Activated T-cell treated with anti-CD3 and anti-CD28 coated beads, Interleukin-2, amount 50 U/mL, for 24 hours (primary cell): ENCODE measurements at regions not wholly inside any gene's neighbourhood (a gene's known extent, or its start where the extent isn't known, plus 50 kb on each side); places are given as distances from the start of the nearest gene placed in this dataset.

Experiments used
- DNase-seq: peaks from one replicate; pipeline ENCODE4 v3.0.0-alpha.2; 2020
- H3K27ac Mint-ChIP-seq: 2 replicates; pipeline ENCODE4 v1.8.0; 2020; ENCODE audit warnings: mild to moderate bottlenecking, mixed read lengths
- H3K27me3 Mint-ChIP-seq: 2 replicates; pipeline ENCODE4 v1.8.0; 2020; ENCODE audit warnings: mixed read lengths
- H3K36me3 Mint-ChIP-seq: 2 replicates; pipeline ENCODE4 v1.8.0; 2020; ENCODE audit warnings: low read depth, mixed read lengths
- H3K4me1 Mint-ChIP-seq: 2 replicates; pipeline ENCODE4 v1.8.0; 2020; ENCODE audit warnings: low read depth, mixed read lengths
- H3K4me3 Mint-ChIP-seq: 2 replicates; pipeline ENCODE4 v1.8.0; 2020; ENCODE audit warnings: mild to moderate bottlenecking, moderate library complexity, mixed read lengths
- H3K9me3 Mint-ChIP-seq: 2 replicates; pipeline ENCODE4 v1.8.0; 2020; ENCODE audit warnings: mixed read lengths

- H3K27me3 Mint-ChIP-seq: peaks cover 14% of the 10 kb centered on the region
- no peaks in the 10 kb centered on the region for H3K36me3 Mint-ChIP-seq
- H3K4me3 Mint-ChIP-seq: no peak overlapping the region
- DNase-seq: no peak
- no peak overlapping the region for H3K27ac Mint-ChIP-seq
- H3K4me1 Mint-ChIP-seq: no peaks in the 10 kb centered on the region
- no peaks in the 10 kb centered on the region for H3K9me3 Mint-ChIP-seq
These were observed 505.5 kb downstream of the GALR1 start for GRCh38 chr18:77755187-77755586.

GRCh38 chr18:77761332-77761731 lies 511.7 kb downstream of the GALR1 start:
- no peak for DNase-seq
- Mint-ChIP-seq H3K4me1 (peaks cover 1% of the 10 kb centered on the region), H3K36me3 (no peaks in the 10 kb centered on the region), H3K4me3 (no peak overlapping the region), H3K27ac (no peak overlapping the region), H3K27me3 (peaks cover 20% of the 10 kb centered on the region), H3K9me3 (no peaks in the 10 kb centered on the region)

- DNase-seq: no peak
- Mint-ChIP-seq H3K27me3 (peaks cover 25% of the 10 kb centered on the region), H3K4me3 (no peak overlapping the region), H3K36me3 (no peaks in the 10 kb centered on the region), H3K27ac (no peak overlapping the region), H3K9me3 (no peaks in the 10 kb centered on the region), H3K4me1 (peaks cover 1% of the 10 kb centered on the region)
These were observed 512.4 kb downstream of the GALR1 start for GRCh38 chr18:77762014-77762413.

- Mint-ChIP-seq H3K9me3 (no peaks in the 10 kb centered on the region), H3K4me3 (no peak overlapping the region), H3K36me3 (no peaks in the 10 kb centered on the region), H3K4me1 (peaks cover 1% of the 10 kb centered on the region), H3K27ac (no peak overlapping the region), H3K27me3 (peaks cover 25% of the 10 kb centered on the region)
- no peak for DNase-seq
These were observed 513.0 kb downstream of the GALR1 start for GRCh38 chr18:77762642-77763041.

- H3K4me1 Mint-ChIP-seq: peaks cover 1% of the 10 kb centered on the region
- DNase-seq: no peak
- no peaks in the 10 kb centered on the region for H3K36me3 Mint-ChIP-seq
- H3K27me3 Mint-ChIP-seq: peaks cover 25% of the 10 kb centered on the region
- no peak overlapping the region for H3K4me3 Mint-ChIP-seq
- H3K9me3 Mint-ChIP-seq: no peaks in the 10 kb centered on the region
- no peak overlapping the region for H3K27ac Mint-ChIP-seq
These were observed 514.0 kb downstream of the GALR1 start for GRCh38 chr18:77763530-77764145.

GRCh38 chr18:77765468-77765867 lies 515.8 kb downstream of the GALR1 start:
- Mint-ChIP-seq H3K27ac (no peak overlapping the region), H3K9me3 (no peaks in the 10 kb centered on the region), H3K4me1 (peaks cover 1% of the 10 kb centered on the region), H3K27me3 (peaks cover 25% of the 10 kb centered on the region), H3K36me3 (no peaks in the 10 kb centered on the region), H3K4me3 (no peak overlapping the region)
- no peak for DNase-seq

GRCh38 chr18:77766421-77766820 lies 516.8 kb downstream of the GALR1 start:
- DNase-seq: no peak
- no peaks in the 10 kb centered on the region for H3K36me3 Mint-ChIP-seq
- peaks cover 1% of the 10 kb centered on the region for H3K4me1 Mint-ChIP-seq
- H3K9me3 Mint-ChIP-seq: no peaks in the 10 kb centered on the region
- no peak overlapping the region for H3K4me3 Mint-ChIP-seq
- peaks cover 19% of the 10 kb centered on the region for H3K27me3 Mint-ChIP-seq
- H3K27ac Mint-ChIP-seq: no peak overlapping the region

- Mint-ChIP-seq H3K4me3 (no peak overlapping the region), H3K27me3 (peaks cover 6% of the 10 kb centered on the region), H3K4me1 (no peaks in the 10 kb centered on the region), H3K27ac (no peak overlapping the region), H3K9me3 (no peaks in the 10 kb centered on the region), H3K36me3 (no peaks in the 10 kb centered on the region)
- DNase-seq: no peak
These were observed 522.5 kb downstream of the GALR1 start for GRCh38 chr18:77772177-77772576.

GRCh38 chr18:77776104-77776503 lies 526.5 kb downstream of the GALR1 start:
- DNase-seq: no peak
- Mint-ChIP-seq H3K36me3 (no peaks in the 10 kb centered on the region), H3K4me3 (no peak overlapping the region), H3K4me1 (no peaks in the 10 kb centered on the region), H3K27ac (no peak overlapping the region), H3K9me3 (no peaks in the 10 kb centered on the region), H3K27me3 (peaks cover 6% of the 10 kb centered on the region)

GRCh38 chr18:77777163-77777562 lies 527.5 kb downstream of the GALR1 start:
- H3K36me3 Mint-ChIP-seq: no peaks in the 10 kb centered on the region
- no peaks in the 10 kb centered on the region for H3K9me3 Mint-ChIP-seq
- no peaks in the 10 kb centered on the region for H3K27me3 Mint-ChIP-seq
- no peak for DNase-seq
- no peaks in the 10 kb centered on the region for H3K4me1 Mint-ChIP-seq
- H3K27ac Mint-ChIP-seq: no peak overlapping the region
- H3K4me3 Mint-ChIP-seq: no peak overlapping the region

- no peaks in the 10 kb centered on the region for H3K9me3 Mint-ChIP-seq
- DNase-seq: no peak
- no peaks in the 10 kb centered on the region for H3K4me1 Mint-ChIP-seq
- H3K27ac Mint-ChIP-seq: no peak overlapping the region
- H3K27me3 Mint-ChIP-seq: peaks cover 6% of the 10 kb centered on the region
- no peaks in the 10 kb centered on the region for H3K36me3 Mint-ChIP-seq
- no peak overlapping the region for H3K4me3 Mint-ChIP-seq
These were observed 535.2 kb downstream of the GALR1 start for GRCh38 chr18:77784759-77785379.

- Mint-ChIP-seq H3K4me1 (no peaks in the 10 kb centered on the region), H3K27me3 (peaks cover 6% of the 10 kb centered on the region), H3K36me3 (no peaks in the 10 kb centered on the region), H3K4me3 (no peak overlapping the region), H3K9me3 (no peaks in the 10 kb centered on the region), H3K27ac (no peak overlapping the region)
- no peak for DNase-seq
These were observed 535.8 kb downstream of the GALR1 start for GRCh38 chr18:77785415-77785975.

- no peak for DNase-seq
- no peaks in the 10 kb centered on the region for H3K36me3 Mint-ChIP-seq
- H3K27ac Mint-ChIP-seq: no peak overlapping the region
- no peaks in the 10 kb centered on the region for H3K4me1 Mint-ChIP-seq
- peaks cover 10% of the 10 kb centered on the region for H3K27me3 Mint-ChIP-seq
- peaks cover 7% of the 10 kb centered on the region for H3K9me3 Mint-ChIP-seq
- H3K4me3 Mint-ChIP-seq: no peak overlapping the region
These were observed 553.4 kb downstream of the GALR1 start for GRCh38 chr18:77803024-77803423.

GRCh38 chr18:77804382-77804781 lies 554.7 kb downstream of the GALR1 start:
- no peak overlapping the region for H3K27ac Mint-ChIP-seq
- DNase-seq: no peak
- no peak overlapping the region for H3K4me3 Mint-ChIP-seq
- peaks cover 7% of the 10 kb centered on the region for H3K9me3 Mint-ChIP-seq
- H3K36me3 Mint-ChIP-seq: no peaks in the 10 kb centered on the region
- H3K27me3 Mint-ChIP-seq: peaks cover 22% of the 10 kb centered on the region
- H3K4me1 Mint-ChIP-seq: no peaks in the 10 kb centered on the region

GRCh38 chr18:77807650-77808049 lies 558.0 kb downstream of the GALR1 start:
- no peak overlapping the region for H3K4me3 Mint-ChIP-seq
- DNase-seq: no peak
- no peaks in the 10 kb centered on the region for H3K4me1 Mint-ChIP-seq
- H3K27ac Mint-ChIP-seq: no peak overlapping the region
- peaks cover 37% of the 10 kb centered on the region for H3K27me3 Mint-ChIP-seq
- peaks cover 7% of the 10 kb centered on the region for H3K9me3 Mint-ChIP-seq
- no peaks in the 10 kb centered on the region for H3K36me3 Mint-ChIP-seq
